ENCODE measurements at regions not wholly inside any gene's neighbourhood (a gene's known extent, or its start where the extent isn't known, plus 50 kb on each side); places are given as distances from the start of the nearest gene placed in this dataset.
A peak's percentile ranks its signal among the peaks of the same experiment; 100 is the strongest.

GRCh38 chr4:100811046-100811445 lies 293.2 kb upstream of the EMCN start:
- DNase-seq (ENCODE audit: low spot score) (no peak), ATAC-seq (no peak)

GRCh38 chr4:100809506-100809905 lies 291.7 kb upstream of the EMCN start:
- ATAC-seq (no peak), DNase-seq (ENCODE audit: low spot score) (no peak)

- ATAC-seq, result no peak
- no peak for DNase-seq (ENCODE audit: low spot score)
Observed at GRCh38 chr4:100806988-100807387, 289.2 kb upstream of the EMCN start.

- ATAC-seq, result no peak
Observed at GRCh38 chr4:100805538-100805937, 287.7 kb upstream of the EMCN start.

GRCh38 chr4:100804576-100805360 lies 286.9 kb upstream of the EMCN start:
- DNase-seq (ENCODE audit: low spot score), result no peak
- ATAC-seq, result no peak

More at GRCh38 chr4:100805538-100805937, 287.7 kb upstream of the EMCN start:
- no peak for DNase-seq (ENCODE audit: low spot score)

GRCh38 chr4:100803751-100804150 lies 285.9 kb upstream of the EMCN start:
- ATAC-seq, result no peak
- no peak for DNase-seq (ENCODE audit: low spot score)

GRCh38 chr4:100799761-100800539 lies 282.1 kb upstream of the EMCN start:
- ATAC-seq, result no peak

GRCh38 chr4:100797791-100798190 lies 280.0 kb upstream of the EMCN start:
- DNase-seq (ENCODE audit: low spot score), result no peak
- ATAC-seq, result no peak

More at GRCh38 chr4:100799761-100800539, 282.1 kb upstream of the EMCN start:
- DNase-seq (ENCODE audit: low spot score), result no peak

- no peak for ATAC-seq
- no peak for DNase-seq (ENCODE audit: low spot score)
Observed at GRCh38 chr4:100797356-100797755, 279.5 kb upstream of the EMCN start.

- ATAC-seq, result no peak
- DNase-seq (ENCODE audit: low spot score), result no peak
Observed at GRCh38 chr4:100796332-100796731, 278.5 kb upstream of the EMCN start.

- ATAC-seq (peak; percentile 39), DNase-seq (ENCODE audit: low spot score) (no peak)
Observed at GRCh38 chr4:100795581-100795980, 277.8 kb upstream of the EMCN start.

GRCh38 chr4:100790836-100791615 lies 273.2 kb upstream of the EMCN start:
- ATAC-seq (no peak), DNase-seq (ENCODE audit: low spot score) (no peak)

GRCh38 chr4:100789991-100790390 lies 272.2 kb upstream of the EMCN start:
- no peak for DNase-seq (ENCODE audit: low spot score)
- ATAC-seq, result no peak

GRCh38 chr4:100786481-100786880 lies 268.7 kb upstream of the EMCN start:
- ATAC-seq (no peak), DNase-seq (ENCODE audit: low spot score) (no peak)

- ATAC-seq, result no peak
- DNase-seq (ENCODE audit: low spot score), result no peak
Observed at GRCh38 chr4:100782356-100782755, 264.5 kb upstream of the EMCN start.

GRCh38 chr4:100781435-100781834 lies 263.6 kb upstream of the EMCN start:
- DNase-seq (ENCODE audit: low spot score), result no peak

GRCh38 chr4:100780126-100780525 lies 262.3 kb upstream of the EMCN start:
- DNase-seq (ENCODE audit: low spot score) (no peak), ATAC-seq (no peak)

More at GRCh38 chr4:100781435-100781834, 263.6 kb upstream of the EMCN start:
- no peak for ATAC-seq

- ATAC-seq, result no peak
- DNase-seq (ENCODE audit: low spot score), result no peak
Observed at GRCh38 chr4:100778431-100778830, 260.6 kb upstream of the EMCN start.

GRCh38 chr4:100762738-100763137 lies 244.9 kb upstream of the EMCN start:
- DNase-seq (ENCODE audit: low spot score) (no peak), ATAC-seq (no peak)

- ATAC-seq, result no peak
- DNase-seq (ENCODE audit: low spot score), result no peak
Observed at GRCh38 chr4:100754751-100755150, 236.9 kb upstream of the EMCN start.

GRCh38 chr4:100746141-100746739 lies 228.4 kb upstream of the EMCN start:
- DNase-seq (ENCODE audit: low spot score) (no peak), ATAC-seq (no peak)

All from left lobe of liver (tissue), 2 donors.